HEK293 (cell line): ENCODE measurements at regions not wholly inside any gene's neighbourhood (a gene's known extent, or its start where the extent isn't known, plus 50 kb on each side); places are given as distances from the start of the nearest gene placed in this dataset.

Experiments used
- CTCF ChIA-PET: fragments of 350-600 bp; formaldehyde crosslinking; extraction: SDS; loops from one replicate; lab custom pipeline; 2021; ENCODE audit warnings: antibody characterized with exemption; lab: Yijun Ruan, JAX
- POLR2A ChIA-PET: fragments of 300-600 bp; formaldehyde crosslinking; extraction: SDS; loops from one replicate; lab custom pipeline; 2020; ENCODE audit warnings: antibody characterized with exemption, inconsistent platforms; lab: Yijun Ruan, JAX
- H3K27ac ChIP-seq: fragments of 200-500 bp; sonication (Bioruptor generic); 2 replicates; pipeline ENCODE4 v1.5.1; 2014; ENCODE audit warnings: low read depth, low read length, control low read depth, inconsistent platforms; ENCODE audit errors: extremely low read depth
- H3K36me3 ChIP-seq, 2 experiments: fragments of 200-500 bp in 1 of 2; sonication (Bioruptor generic) in 1 of 2; 1 replicate in 1 of 2; 2 replicates in 1 of 2; pipeline ENCODE4 v1.5.1; 2014 to 2017; ENCODE audit warnings: inconsistent platforms in 2 of 2, low read length in 2 of 2; ENCODE audit not compliant: control insufficient read depth in 2 of 2, insufficient read depth in 1 of 2
- H3K4me1 ChIP-seq: fragments of 200-500 bp; sonication (Bioruptor generic); 2 replicates; pipeline ENCODE4 v1.5.1; 2014; ENCODE audit warnings: mild to moderate bottlenecking, low read length, inconsistent platforms; ENCODE audit not compliant: control insufficient read depth, insufficient read depth
- H3K4me3 ChIP-seq: 2 replicates; pipeline ENCODE4 v1.5.1; 2011; ENCODE audit warnings: low read depth, mild to moderate bottlenecking, control low read depth, low read length, moderate library complexity
- H3K9me3 ChIP-seq: fragments of 200-500 bp; sonication (Bioruptor generic); 2 replicates; pipeline ENCODE4 v1.5.1; 2014; ENCODE audit warnings: low read depth, low read length, inconsistent platforms; ENCODE audit not compliant: control insufficient read depth, insufficient read depth
- AEBP2 ChIP-seq: fragments of 450-650 bp; formaldehyde crosslinking; IDR thresholded peaks from 2 replicates; pipeline ENCODE4 v1.5.1; 2016; ENCODE audit warnings: missing biosample characterization, missing genetic modification characterization, borderline replicate concordance
- GLI2 ChIP-seq: fragments of 450-650 bp; formaldehyde crosslinking; IDR thresholded peaks from 2 replicates; pipeline ENCODE4; 2017; ENCODE audit warnings: missing biosample characterization, missing genetic modification characterization, low read depth, borderline replicate concordance
- GLIS1 ChIP-seq: fragments of 450-650 bp; formaldehyde crosslinking; IDR thresholded peaks from 2 replicates; pipeline ENCODE4 v1.5.1; 2016; ENCODE audit warnings: missing biosample characterization, missing genetic modification characterization
- ZBTB6 ChIP-seq: fragments of 450-650 bp; formaldehyde crosslinking; IDR thresholded peaks from 2 replicates; pipeline ENCODE4 v1.5.1; 2017; ENCODE audit warnings: missing biosample characterization, missing genetic modification characterization
- ZFP3 ChIP-seq: fragments of 450-650 bp; formaldehyde crosslinking; IDR thresholded peaks from 2 replicates; pipeline ENCODE4 v1.5.1; 2016; ENCODE audit warnings: low read depth, missing biosample characterization, missing genetic modification characterization
- ZNF138 ChIP-seq: fragments of 450-650 bp; formaldehyde crosslinking; IDR thresholded peaks from 2 replicates; pipeline ENCODE4 v1.5.1; 2016; ENCODE audit warnings: missing biosample characterization, missing genetic modification characterization, borderline replicate concordance
- ZNF2 ChIP-seq: fragments of 450-650 bp; formaldehyde crosslinking; IDR thresholded peaks from 2 replicates; pipeline ENCODE4 v1.5.1; 2016; ENCODE audit warnings: missing biosample characterization, missing genetic modification characterization
- ZNF214 ChIP-seq: fragments of 450-650 bp; formaldehyde crosslinking; IDR thresholded peaks from 2 replicates; pipeline ENCODE4 v1.5.1; 2017; ENCODE audit warnings: missing biosample characterization, mild to moderate bottlenecking, missing genetic modification characterization, borderline replicate concordance
- ZNF280C ChIP-seq: fragments of 450-650 bp; formaldehyde crosslinking; IDR thresholded peaks from 2 replicates; pipeline ENCODE4 v1.5.1; 2016; ENCODE audit warnings: missing biosample characterization, missing genetic modification characterization
- ZNF362 ChIP-seq: fragments of 450-650 bp; formaldehyde crosslinking; IDR thresholded peaks from 2 replicates; pipeline ENCODE4 v1.5.1; 2016; ENCODE audit warnings: missing biosample characterization, missing genetic modification characterization
- ZNF394 ChIP-seq: fragments of 450-650 bp; formaldehyde crosslinking; IDR thresholded peaks from 2 replicates; pipeline ENCODE4 v1.5.1; 2016; ENCODE audit warnings: missing biosample characterization, missing genetic modification characterization, mild to moderate bottlenecking, moderate library complexity, borderline replicate concordance
- ZNF449 ChIP-seq: fragments of 450-650 bp; formaldehyde crosslinking; IDR thresholded peaks from 2 replicates; pipeline ENCODE4 v1.5.1; 2017; ENCODE audit warnings: missing biosample characterization, mild to moderate bottlenecking, missing genetic modification characterization, moderate library complexity
- ZNF529 ChIP-seq: fragments of 450-650 bp; formaldehyde crosslinking; IDR thresholded peaks from 2 replicates; pipeline ENCODE4 v1.5.1; 2017; ENCODE audit warnings: missing genetic modification characterization, missing biosample characterization; ENCODE audit not compliant: insufficient replicate concordance
- ZNF585B ChIP-seq: fragments of 450-650 bp; formaldehyde crosslinking; IDR thresholded peaks from 2 replicates; pipeline ENCODE4 v1.5.1; 2016; ENCODE audit warnings: missing biosample characterization, missing genetic modification characterization
- ZNF629 ChIP-seq: fragments of 450-650 bp; formaldehyde crosslinking; IDR thresholded peaks from 2 replicates; pipeline ENCODE4 v1.5.1; 2017; ENCODE audit warnings: missing biosample characterization, missing genetic modification characterization
- ZNF747 ChIP-seq: fragments of 450-650 bp; formaldehyde crosslinking; IDR thresholded peaks from 2 replicates; pipeline ENCODE4 v1.5.1; 2016; ENCODE audit warnings: missing biosample characterization, missing genetic modification characterization
- ZSCAN23 ChIP-seq: fragments of 450-650 bp; formaldehyde crosslinking; IDR thresholded peaks from 2 replicates; pipeline ENCODE4 v1.5.1; 2016; ENCODE audit warnings: missing biosample characterization, missing genetic modification characterization

- TF ChIP-seq AEBP2 (tag by site-specific recombination) (no peak), GLIS1 (tag by site-specific recombination) (no peak), ZNF2 (tag by site-specific recombination) (no peak), ZFP3 (tag by site-specific recombination) (no peak), ZNF362 (no peak), ZSCAN23 (tag by site-specific recombination) (no peak), ZNF280C (tag by site-specific recombination) (no peak)
Measured at GRCh38 chr3:148367756-148368155, 329.9 kb upstream of the AGTR1 start (continued).

GRCh38 chr3:148369381-148369780 is 328.3 kb upstream of the AGTR1 start:
- H3K36me3 ChIP-seq, result no peaks in the 10 kb centered on the region
- POLR2A ChIA-PET, result no interaction called here
- no peaks in the 10 kb centered on the region for H3K9me3 ChIP-seq
- no peak overlapping the region for H3K4me3 ChIP-seq
- TF ChIP-seq ZNF449 (tag by site-specific recombination), result no peak
- TF ChIP-seq ZNF529 (tag by site-specific recombination), result no peak
- no peak for TF ChIP-seq ZBTB6 (tag by site-specific recombination)
- no peak for TF ChIP-seq ZNF280C (tag by site-specific recombination)
- TF ChIP-seq ZNF747, result no peak
- TF ChIP-seq ZNF585B (tag by site-specific recombination), result no peak
- TF ChIP-seq GLI2 (tag by site-specific recombination), result no peak
- TF ChIP-seq ZNF394, result no peak
- no peak for TF ChIP-seq ZNF138 (tag by site-specific recombination)
- no peak for TF ChIP-seq ZNF629 (tag by site-specific recombination)
- no peak for TF ChIP-seq ZNF214 (tag by site-specific recombination)
- no peak overlapping the region for H3K27ac ChIP-seq
- CTCF ChIA-PET, result no interaction called here
- no peaks in the 10 kb centered on the region for H3K4me1 ChIP-seq
